Mesenchymal stem cell (in vitro differentiated cells and primary cell): ENCODE measurements at regions not wholly inside any gene's neighbourhood (a gene's known extent, or its start where the extent isn't known, plus 50 kb on each side); places are given as distances from the start of the nearest gene placed in this dataset.
"Not testable (repeated sequence)": the region's sequence is repeated elsewhere in the genome, so short reads cannot be mapped to it uniquely, and the experiment has no call there.

Experiments
- DNase-seq: peaks from one replicate; pipeline ENCODE4 v3.0.0-alpha.2; 2013
- H2AFZ ChIP-seq: one replicate; pipeline ENCODE4 v1.6.1; 2013; ENCODE audit warnings: low read depth, mild to moderate bottlenecking, control low read depth, inconsistent platforms, low read length, moderate library complexity
- H2AK5ac ChIP-seq: 2 replicates; pipeline ENCODE4 v1.6.1; 2013; ENCODE audit warnings: low read length, moderate library complexity, mild to moderate bottlenecking, inconsistent platforms; ENCODE audit not compliant: severe bottlenecking
- H2BK120ac ChIP-seq: one replicate; pipeline ENCODE4 v1.6.1; 2013; ENCODE audit warnings: low read depth, mild to moderate bottlenecking, inconsistent platforms, low read length, moderate library complexity
- H2BK12ac ChIP-seq, 2 experiments: one replicate each; pipeline ENCODE4 v1.6.1; 2013; ENCODE audit warnings: inconsistent platforms in 2 of 2, low read length in 2 of 2, mild to moderate bottlenecking in 2 of 2, moderate library complexity in 2 of 2, control low read depth in 1 of 2
- H2BK15ac ChIP-seq: one replicate; pipeline ENCODE4 v1.6.1; 2013; ENCODE audit warnings: mild to moderate bottlenecking, low read depth, inconsistent platforms; ENCODE audit not compliant: poor library complexity, severe bottlenecking
- H2BK5ac ChIP-seq: 2 replicates; pipeline ENCODE4 v1.6.1; 2013; ENCODE audit warnings: low read depth, mild to moderate bottlenecking, low read length, control low read depth, inconsistent platforms; ENCODE audit not compliant: poor library complexity, severe bottlenecking
- H3K14ac ChIP-seq, 2 experiments: one replicate each; pipeline ENCODE4 v1.6.1; 2013; ENCODE audit warnings: inconsistent platforms in 2 of 2, low read length in 2 of 2, control low read depth in 1 of 2, mild to moderate bottlenecking in 1 of 2, moderate library complexity in 1 of 2
- H3K18ac ChIP-seq, 2 experiments: one replicate each; pipeline ENCODE4 v1.6.1; 2013; ENCODE audit warnings: inconsistent platforms in 2 of 2, low read length in 2 of 2, control low read depth in 1 of 2, low read depth in 1 of 2, mild to moderate bottlenecking in 1 of 2
- H3K23ac ChIP-seq, 2 experiments: one replicate each; pipeline ENCODE4 v1.6.1; 2013; ENCODE audit warnings: inconsistent platforms in 2 of 2, low read length in 2 of 2, mild to moderate bottlenecking in 2 of 2, moderate library complexity in 2 of 2, control low read depth in 1 of 2
- H3K27ac ChIP-seq: 2 replicates; pipeline ENCODE4 v1.5.1; 2013; ENCODE audit warnings: mild to moderate bottlenecking, moderate library complexity, low read length, control low read depth, inconsistent platforms; ENCODE audit not compliant: poor library complexity, severe bottlenecking
- H3K27me3 ChIP-seq, 2 experiments: 2 replicates each; pipeline versions ENCODE4 v1.6.1 to v1.7.0; 2013; ENCODE audit warnings: low read length in 2 of 2, mild to moderate bottlenecking in 2 of 2, moderate library complexity in 2 of 2, control low read depth in 1 of 2, inconsistent platforms in 1 of 2; ENCODE audit not compliant: control insufficient read depth in 1 of 2, insufficient read depth in 1 of 2
- H3K36me3 ChIP-seq, 2 experiments: 2 replicates each; pipeline versions ENCODE4 v1.6.1 to v1.7.0; 2013; ENCODE audit warnings: low read length in 2 of 2, control low read depth in 1 of 2, inconsistent platforms in 1 of 2, low read depth in 1 of 2, mild to moderate bottlenecking in 1 of 2; ENCODE audit not compliant: insufficient read depth in 2 of 2, control insufficient read depth in 1 of 2
- H3K4ac ChIP-seq, 2 experiments: one replicate each; pipeline ENCODE4 v1.6.1; 2013; ENCODE audit warnings: inconsistent platforms in 2 of 2, low read length in 2 of 2, mild to moderate bottlenecking in 2 of 2, moderate library complexity in 2 of 2, control low read depth in 1 of 2, low read depth in 1 of 2
- H3K4me1 ChIP-seq: 2 replicates; pipeline ENCODE4 v1.6.1; 2013; ENCODE audit warnings: low read depth, low read length, control low read depth; ENCODE audit not compliant: control insufficient read depth, insufficient read depth
- H3K4me2 ChIP-seq: 2 replicates; pipeline ENCODE4 v1.6.1; 2013; ENCODE audit warnings: low read length, mild to moderate bottlenecking, inconsistent platforms; ENCODE audit not compliant: poor library complexity, severe bottlenecking
- H3K4me3 ChIP-seq, 2 experiments: 2 replicates each; pipeline versions ENCODE4 v1.5.1 to v1.7.0; 2013; ENCODE audit warnings: low read length in 2 of 2, mild to moderate bottlenecking in 2 of 2, control low read depth in 1 of 2, low read depth in 1 of 2; ENCODE audit not compliant: insufficient read depth in 1 of 2
- H3K79me1 ChIP-seq: replicated peaks from 2 replicates; pipeline ENCODE4 v1.6.1; 2013; ENCODE audit warnings: mild to moderate bottlenecking, control low read depth, low read length, inconsistent platforms; ENCODE audit not compliant: poor library complexity, severe bottlenecking
- H3K9ac ChIP-seq: 2 replicates; pipeline ENCODE4 v1.7.0; 2013; ENCODE audit warnings: mild to moderate bottlenecking, low read length, moderate library complexity
- H3K9me3 ChIP-seq: 2 replicates; pipeline ENCODE4 v1.7.0; 2013; ENCODE audit warnings: mild to moderate bottlenecking, low read length; ENCODE audit not compliant: control insufficient read depth
- H4K8ac ChIP-seq: one replicate; pipeline ENCODE4 v1.6.1; 2013; ENCODE audit warnings: inconsistent platforms, mild to moderate bottlenecking, low read length, moderate library complexity
- H4K91ac ChIP-seq: one replicate; pipeline ENCODE4 v1.6.1; 2013; ENCODE audit warnings: mild to moderate bottlenecking, low read length, inconsistent platforms
- WGBS: methylation state at CpG from one replicate; pipeline ENCODE4 v1.1.7; 2013; ENCODE audit warnings: mixed read lengths; 5-methylcytosine and 5-hydroxymethylcytosine counted together

- not testable (repeated sequence) for H3K9me3 ChIP-seq, H4K8ac ChIP-seq, H3K27ac ChIP-seq, H3K79me1 ChIP-seq, H3K18ac ChIP-seq, H3K36me3 ChIP-seq, H2BK5ac ChIP-seq, H2AK5ac ChIP-seq, H3K4me3 ChIP-seq, H3K4ac ChIP-seq, H2BK120ac ChIP-seq, H3K9ac ChIP-seq, H3K23ac ChIP-seq, H3K27me3 ChIP-seq, DNase-seq, H3K14ac ChIP-seq, H2BK12ac ChIP-seq, H3K4me2 ChIP-seq, H2BK15ac ChIP-seq, H4K91ac ChIP-seq, H2AFZ ChIP-seq, H3K4me1 ChIP-seq
- no CpG with 5 or more reads among the region's 9 CpGs for WGBS
Observed at GRCh38 chr15:20680257-20680815, 138.7 kb upstream of the GOLGA6L6 start.

- H3K4ac ChIP-seq: no peak overlapping the region
- H3K27ac ChIP-seq: no peak overlapping the region
- H2AK5ac ChIP-seq: no peak overlapping the region
- H4K91ac ChIP-seq: no peak overlapping the region
- H3K9ac ChIP-seq: no peak overlapping the region
- H2BK120ac ChIP-seq: no peak overlapping the region
- H3K4me3 ChIP-seq: no peak overlapping the region
- H4K8ac ChIP-seq: no peak overlapping the region
- no peak overlapping the region for H2BK12ac ChIP-seq
- H3K9me3 ChIP-seq: no peaks in the 10 kb centered on the region
- WGBS: no CpG with 5 or more reads among the region's 1 CpG
- H3K79me1 ChIP-seq: no peaks in the 10 kb centered on the region
- no peak overlapping the region for H2BK15ac ChIP-seq
- H2BK5ac ChIP-seq: no peak overlapping the region
- no peaks in the 10 kb centered on the region for H3K4me1 ChIP-seq
- H3K27me3 ChIP-seq: no peaks in the 10 kb centered on the region
- H3K14ac ChIP-seq: no peak overlapping the region
- no peak for DNase-seq
- H3K36me3 ChIP-seq: no peaks in the 10 kb centered on the region
- H3K4me2 ChIP-seq: no peak overlapping the region
- no peak overlapping the region for H2AFZ ChIP-seq
- no peak overlapping the region for H3K23ac ChIP-seq
- no peak overlapping the region for H3K18ac ChIP-seq
Observed at GRCh38 chr15:20672470-20672869, 130.9 kb upstream of the GOLGA6L6 start.

- no peak overlapping the region for H2BK5ac ChIP-seq
- no peak overlapping the region for H2AFZ ChIP-seq
- H2BK15ac ChIP-seq: no peak overlapping the region
- no peak overlapping the region for H3K14ac ChIP-seq
- H4K91ac ChIP-seq: no peak overlapping the region
- no peak overlapping the region for H3K27ac ChIP-seq
- no peak overlapping the region for H3K4ac ChIP-seq
- no peaks in the 10 kb centered on the region for H3K9me3 ChIP-seq
- 57% methylated on average over 1 of the region's 2 CpGs for WGBS
- H3K4me3 ChIP-seq: no peak overlapping the region
- H3K36me3 ChIP-seq: no peaks in the 10 kb centered on the region
- H3K79me1 ChIP-seq: no peaks in the 10 kb centered on the region
- H3K27me3 ChIP-seq: no peaks in the 10 kb centered on the region
- H3K18ac ChIP-seq: no peak overlapping the region
- no peaks in the 10 kb centered on the region for H3K4me1 ChIP-seq
- H3K23ac ChIP-seq: no peak overlapping the region
- H3K4me2 ChIP-seq: no peak overlapping the region
- no peak overlapping the region for H2BK120ac ChIP-seq
- no peak overlapping the region for H3K9ac ChIP-seq
- no peak overlapping the region for H2AK5ac ChIP-seq
- H2BK12ac ChIP-seq: no peak overlapping the region
- no peak for DNase-seq
- no peak overlapping the region for H4K8ac ChIP-seq
Observed at GRCh38 chr15:20671675-20672074, 130.1 kb upstream of the GOLGA6L6 start.

- not testable (repeated sequence) for H3K79me1 ChIP-seq, H2BK12ac ChIP-seq, H2BK15ac ChIP-seq, H4K91ac ChIP-seq, H3K27me3 ChIP-seq, H2BK5ac ChIP-seq, H3K4me1 ChIP-seq, H3K27ac ChIP-seq, H3K23ac ChIP-seq, H3K36me3 ChIP-seq, H2BK120ac ChIP-seq, H3K9ac ChIP-seq, H3K4me3 ChIP-seq, DNase-seq, H3K14ac ChIP-seq, H3K9me3 ChIP-seq, H2AK5ac ChIP-seq, H3K4me2 ChIP-seq, H4K8ac ChIP-seq, H2AFZ ChIP-seq, H3K4ac ChIP-seq, H3K18ac ChIP-seq
- 37% methylated on average over 2 of the region's 3 CpGs for WGBS
Observed at GRCh38 chr15:20666410-20666809, 124.8 kb upstream of the GOLGA6L6 start.
